Activated B cell treated with CpG ODN at 0.5 μM for 24 hours (primary cell): ENCODE measurements at regions not wholly inside any gene's neighbourhood (a gene's known extent, or its start where the extent isn't known, plus 50 kb on each side); places are given as distances from the start of the nearest gene placed in this dataset.
"Not testable (repeated sequence)": the region's sequence is repeated elsewhere in the genome, so short reads cannot be mapped to it uniquely, and the experiment has no call there.

Experiments used
- ATAC-seq: fragments of 200-7000 bp; cut with Tn5 transposase; one replicate; pipeline ENCODE4 v1.10.0; 2021; ENCODE audit warnings: low read depth, mild to moderate bottlenecking, moderate library complexity
- CTCF ChIA-PET: fragments of 350-600 bp; sonication (Branson Sonifier 250); formaldehyde crosslinking; loops from one replicate; lab custom pipeline; 2021; ENCODE audit warnings: antibody characterized with exemption; lab: Charles Lee
- POLR2A ChIA-PET: fragments of 350-600 bp; sonication (Branson Sonifier 250); formaldehyde crosslinking; loops from one replicate; lab custom pipeline; 2021; ENCODE audit warnings: antibody characterized with exemption; lab: Charles Lee
- DNase-seq: peaks from one replicate; pipeline ENCODE4 v3.0.0; 2022
- H3K27ac Mint-ChIP-seq: one replicate; pipeline ENCODE4 v1.8.0; 2020; ENCODE audit warnings: mixed read lengths
- H3K27me3 Mint-ChIP-seq: one replicate; pipeline ENCODE4 v1.8.0; 2021; ENCODE audit warnings: mixed read lengths
- H3K36me3 Mint-ChIP-seq: one replicate; pipeline ENCODE4 v1.8.0; 2021; ENCODE audit warnings: low read depth, mixed read lengths
- H3K4me1 Mint-ChIP-seq: one replicate; pipeline ENCODE4 v1.8.0; 2021; ENCODE audit warnings: mixed read lengths
- H3K4me3 Mint-ChIP-seq: one replicate; pipeline ENCODE4 v1.8.0; 2020; ENCODE audit warnings: mild to moderate bottlenecking, mixed read lengths
- H3K9me3 Mint-ChIP-seq: one replicate; pipeline ENCODE4 v1.8.0; 2020; ENCODE audit warnings: mixed read lengths
- intact Hi-C: fragments of 100-400 bp; cut with micrococcal nuclease; formaldehyde crosslinking; loops from one replicate; pipeline ENCODE4 v1.15.1; 2024
- TF ChIP-seq, protein P1 (sequence below): fragments of 200-600 bp; IDR thresholded peaks from one replicate; pipeline ENCODE4 v1.8.0; 2022; ENCODE audit warnings: antibody characterized with exemption, mild to moderate bottlenecking

DNA sequence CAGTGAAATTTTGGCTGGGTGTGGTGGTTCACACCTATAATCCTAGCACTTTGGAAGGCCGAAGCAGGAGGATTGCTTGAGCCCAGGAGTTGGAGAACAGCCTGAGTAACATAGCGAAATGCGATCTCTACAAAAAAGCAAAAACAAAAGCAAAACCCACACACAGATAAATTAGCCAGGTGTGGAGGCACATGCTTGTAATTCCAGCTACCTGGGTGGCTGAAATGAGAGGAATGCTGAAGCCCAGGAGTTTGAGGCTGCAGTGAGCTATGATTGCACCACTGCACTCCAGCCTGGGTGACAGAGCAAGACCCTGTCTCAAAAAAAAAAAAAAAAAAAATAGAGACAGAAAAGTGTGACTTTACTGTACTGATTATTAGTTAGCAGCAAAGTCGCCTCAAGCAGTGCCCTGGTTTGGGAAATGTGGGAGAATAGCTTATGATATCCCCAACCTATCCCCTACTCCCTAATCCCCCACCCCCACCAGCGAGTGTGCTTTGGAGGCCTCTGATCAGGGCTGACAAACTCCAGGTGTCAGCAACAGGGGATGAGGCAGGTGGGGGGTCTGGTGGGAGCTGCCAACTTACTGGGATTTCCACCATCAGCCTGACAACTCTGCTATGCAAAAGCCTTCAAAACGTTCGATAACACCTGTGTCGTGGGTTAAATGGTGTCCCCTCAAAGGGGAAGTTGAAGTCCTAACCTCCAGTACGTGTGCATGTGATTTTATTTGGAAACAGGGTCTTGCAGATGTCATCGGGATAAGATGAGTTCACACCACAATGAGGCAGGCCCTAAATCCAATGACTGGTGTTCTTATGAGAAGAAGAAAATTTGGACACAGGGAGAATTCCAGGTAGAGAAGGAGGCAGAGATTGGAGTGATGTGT, 124.7 kb upstream of the SDK1 start:
- CTCF ChIA-PET, result no interaction called here
- TF ChIP-seq, protein P1, sequence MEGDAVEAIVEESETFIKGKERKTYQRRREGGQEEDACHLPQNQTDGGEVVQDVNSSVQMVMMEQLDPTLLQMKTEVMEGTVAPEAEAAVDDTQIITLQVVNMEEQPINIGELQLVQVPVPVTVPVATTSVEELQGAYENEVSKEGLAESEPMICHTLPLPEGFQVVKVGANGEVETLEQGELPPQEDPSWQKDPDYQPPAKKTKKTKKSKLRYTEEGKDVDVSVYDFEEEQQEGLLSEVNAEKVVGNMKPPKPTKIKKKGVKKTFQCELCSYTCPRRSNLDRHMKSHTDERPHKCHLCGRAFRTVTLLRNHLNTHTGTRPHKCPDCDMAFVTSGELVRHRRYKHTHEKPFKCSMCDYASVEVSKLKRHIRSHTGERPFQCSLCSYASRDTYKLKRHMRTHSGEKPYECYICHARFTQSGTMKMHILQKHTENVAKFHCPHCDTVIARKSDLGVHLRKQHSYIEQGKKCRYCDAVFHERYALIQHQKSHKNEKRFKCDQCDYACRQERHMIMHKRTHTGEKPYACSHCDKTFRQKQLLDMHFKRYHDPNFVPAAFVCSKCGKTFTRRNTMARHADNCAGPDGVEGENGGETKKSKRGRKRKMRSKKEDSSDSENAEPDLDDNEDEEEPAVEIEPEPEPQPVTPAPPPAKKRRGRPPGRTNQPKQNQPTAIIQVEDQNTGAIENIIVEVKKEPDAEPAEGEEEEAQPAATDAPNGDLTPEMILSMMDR, result no peak
- intact Hi-C loops, result no loop called here
- H3K27ac Mint-ChIP-seq, result no peak overlapping the region
- H3K9me3 Mint-ChIP-seq, result peaks cover 4% of the 10 kb centered on the region
- no peaks in the 10 kb centered on the region for H3K4me1 Mint-ChIP-seq
- no peak overlapping the region for H3K4me3 Mint-ChIP-seq
- no peaks in the 10 kb centered on the region for H3K36me3 Mint-ChIP-seq
- peaks cover 10% of the 10 kb centered on the region for H3K27me3 Mint-ChIP-seq
- ATAC-seq, result no peak
- POLR2A ChIA-PET, result interaction anchor here (0.6 kb wide), 1 partner anchor 368 kb away, joined by 3 read pairs; no protein-coding TSS in a partner anchor
- DNase-seq, result no peak

DNA sequence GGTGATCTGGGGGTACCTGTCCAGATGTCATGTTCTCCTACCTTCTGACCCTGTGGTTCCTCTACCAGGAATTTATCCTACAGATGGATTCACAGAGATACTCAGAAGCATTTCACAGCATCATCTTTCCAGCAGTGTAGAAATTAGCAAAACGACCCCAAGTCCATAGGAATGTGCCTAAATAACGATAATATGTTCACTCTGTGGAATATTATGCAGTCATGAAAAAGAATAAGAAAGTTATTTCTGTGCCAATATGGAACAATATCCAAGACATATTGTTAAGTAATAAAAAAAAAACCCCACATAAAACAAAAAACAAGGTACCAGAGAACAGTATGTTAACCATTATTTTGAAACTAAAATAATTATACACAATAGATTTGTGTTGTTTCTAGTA, 123.8 kb upstream of the SDK1 start:
- Mint-ChIP-seq H3K27ac (no peak overlapping the region), H3K9me3 (peaks cover 2% of the 10 kb centered on the region), H3K27me3 (peaks cover 6% of the 10 kb centered on the region), H3K36me3 (no peaks in the 10 kb centered on the region), H3K4me3 (no peak overlapping the region), H3K4me1 (no peaks in the 10 kb centered on the region)
- intact Hi-C loops, result no loop called here
- DNase-seq (no peak), ATAC-seq (no peak)
- TF ChIP-seq, protein P1, result no peak
- CTCF ChIA-PET, result no interaction called here
- POLR2A ChIA-PET, result no interaction called here

DNA sequence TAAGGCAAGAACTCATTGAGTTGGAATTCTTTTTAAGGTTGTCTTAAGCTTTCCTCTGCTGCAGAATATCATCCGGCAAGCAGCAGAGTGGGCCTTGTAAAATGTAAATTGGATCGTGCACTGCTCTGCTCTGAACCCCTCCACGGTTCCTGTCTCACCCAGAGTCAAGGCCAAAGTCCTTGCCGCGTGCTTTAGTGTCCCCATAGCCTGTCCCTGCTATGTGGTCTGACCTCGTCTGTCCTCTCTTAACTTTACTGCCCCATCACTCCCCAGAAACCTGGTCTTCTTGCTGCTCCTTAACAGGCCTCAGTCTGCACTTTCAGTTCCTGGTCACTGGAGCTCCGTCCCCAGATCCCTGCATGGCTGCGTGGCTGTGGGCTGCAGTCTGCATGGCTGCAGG, 121.6 kb upstream of the SDK1 start:
- DNase-seq, result no peak
- H3K4me1 Mint-ChIP-seq, result no peaks in the 10 kb centered on the region
- H3K36me3 Mint-ChIP-seq, result no peaks in the 10 kb centered on the region
- H3K4me3 Mint-ChIP-seq, result no peak overlapping the region
- ChIA-PET CTCF (no interaction called here), POLR2A (no interaction called here)
- TF ChIP-seq, protein P1, result no peak
- ATAC-seq, result no peak
- intact Hi-C loops, result no loop called here
- peaks cover 6% of the 10 kb centered on the region for H3K27me3 Mint-ChIP-seq
- H3K27ac Mint-ChIP-seq, result no peak overlapping the region
- H3K9me3 Mint-ChIP-seq, result peaks cover 2% of the 10 kb centered on the region

DNA sequence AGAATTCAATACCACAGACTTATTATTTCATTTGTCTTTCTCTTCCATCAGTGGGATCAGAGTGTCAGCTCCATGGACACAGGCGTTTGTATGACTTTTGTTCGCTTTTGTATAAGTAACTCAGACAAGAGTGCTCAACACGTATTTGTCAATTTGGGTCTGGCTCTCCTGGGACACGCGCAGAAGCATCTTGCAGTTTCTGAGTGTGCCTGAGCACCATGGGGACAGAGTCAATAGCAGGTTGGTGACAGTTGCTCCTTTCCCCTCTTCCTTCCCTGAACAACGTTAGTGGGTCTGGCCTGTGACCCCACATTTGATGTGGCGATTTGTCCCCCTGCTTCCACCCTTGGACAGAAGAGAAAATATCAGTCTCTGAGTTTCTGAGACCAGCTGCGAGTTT, 120.4 kb upstream of the SDK1 start:
- CTCF ChIA-PET, result no interaction called here
- TF ChIP-seq, protein P1, result no peak
- ATAC-seq (no peak), DNase-seq (no peak)
- Mint-ChIP-seq H3K27me3 (peaks cover 3% of the 10 kb centered on the region), H3K4me1 (no peaks in the 10 kb centered on the region), H3K9me3 (peaks cover 2% of the 10 kb centered on the region), H3K36me3 (no peaks in the 10 kb centered on the region), H3K4me3 (no peak overlapping the region), H3K27ac (no peak overlapping the region)
- intact Hi-C loops, result no loop called here
- POLR2A ChIA-PET, result no interaction called here

DNA sequence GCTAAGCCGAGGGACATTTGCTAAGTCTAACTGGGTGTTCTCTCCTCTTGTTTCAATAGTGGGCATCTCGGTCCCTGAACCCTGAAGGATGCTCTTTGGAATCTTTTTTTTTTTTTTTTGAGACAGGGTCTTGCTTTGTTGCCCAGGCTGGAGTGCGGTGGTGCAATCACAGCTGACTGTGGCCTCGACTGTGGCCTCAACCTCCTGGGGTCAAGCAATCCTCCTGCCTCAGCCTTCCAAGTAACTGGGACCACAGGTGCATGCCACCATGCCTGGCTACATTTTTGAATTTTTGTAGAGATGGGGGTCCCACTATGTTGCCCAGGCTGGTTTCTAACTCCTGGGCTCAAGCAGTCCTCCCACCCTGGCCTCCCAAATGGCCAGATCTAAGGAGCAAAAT, 119.0 kb upstream of the SDK1 start:
- intact Hi-C loops, H3K9me3 Mint-ChIP-seq, H3K27me3 Mint-ChIP-seq, H3K4me1 Mint-ChIP-seq, DNase-seq, H3K36me3 Mint-ChIP-seq, ATAC-seq, H3K27ac Mint-ChIP-seq, H3K4me3 Mint-ChIP-seq, CTCF ChIA-PET, POLR2A ChIA-PET: not testable (repeated sequence)
